GM19438 (cell line): ENCODE measurements at regions not wholly inside any gene's neighbourhood (a gene's known extent, or its start where the extent isn't known, plus 50 kb on each side); places are given as distances from the start of the nearest gene placed in this dataset.

Experiments
- ATAC-seq: cut with Tn5 transposase; IDR thresholded peaks from one replicate; pipeline ENCODE4 v1.9.1; 2021; ENCODE audit warnings: low read depth; ENCODE audit not compliant: unreplicated experiment

DNA sequence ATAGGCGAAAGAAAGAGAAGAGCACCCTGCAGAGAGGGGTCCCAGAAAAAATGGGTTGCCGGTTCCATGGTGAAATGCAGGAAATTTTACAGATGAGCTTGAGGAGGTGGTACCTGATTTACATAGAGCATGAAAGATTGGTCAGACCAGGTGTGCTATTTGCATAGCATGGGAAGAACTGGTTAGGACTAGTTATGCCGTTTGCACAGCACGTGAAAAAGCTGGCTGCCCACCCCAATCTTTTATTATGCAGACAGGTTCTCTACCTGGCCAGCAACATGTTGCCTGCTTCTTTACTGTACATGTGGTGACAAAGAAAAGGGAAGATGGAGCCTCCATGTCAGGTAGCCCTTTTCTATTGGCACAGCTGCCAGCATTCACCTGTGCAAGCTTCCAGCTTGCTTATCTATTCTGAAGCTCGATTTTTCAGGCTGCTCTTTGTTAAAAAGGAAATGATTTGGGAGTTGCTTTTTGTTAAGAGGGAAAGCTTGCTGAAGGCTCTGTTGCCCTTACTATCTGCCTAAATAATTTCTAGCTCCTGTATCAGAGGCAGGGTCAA lies 62.9 kb upstream of the ELK3 start:
- ATAC-seq, result no peak

GRCh38 chr12:96132819-96133218 lies 61.4 kb upstream of the ELK3 start:
- ATAC-seq, result no peak

DNA sequence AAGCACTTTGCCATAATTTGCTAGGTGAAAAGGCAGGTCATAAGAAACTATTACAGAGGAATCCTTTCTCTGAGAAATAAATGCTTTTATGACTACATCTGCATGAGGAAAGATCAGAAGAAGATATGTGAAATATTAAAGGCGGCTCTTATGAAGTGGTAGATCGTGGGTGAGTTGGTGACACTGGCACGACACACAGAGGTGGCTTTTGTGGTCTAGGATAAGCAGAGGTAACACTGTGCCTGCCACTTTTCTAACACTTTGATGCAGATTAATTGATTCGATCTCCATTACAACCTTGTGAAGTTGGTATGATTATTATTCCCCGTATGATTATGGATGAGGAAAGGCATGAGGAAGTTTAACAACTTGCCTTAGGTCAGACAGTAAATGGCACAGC lies 60.0 kb upstream of the ELK3 start:
- ATAC-seq, result no peak

GRCh38 chr12:96136161-96136560 lies 58.0 kb upstream of the ELK3 start:
- ATAC-seq, result no peak

- no peak for ATAC-seq
These were observed 57.3 kb upstream of the ELK3 start for GRCh38 chr12:96136725-96137378.

GRCh38 chr12:96140174-96140573 lies 54.0 kb upstream of the ELK3 start:
- ATAC-seq, result no peak

- no peak for ATAC-seq
These were observed 52.8 kb upstream of the ELK3 start for GRCh38 chr12:96141216-96141912.

GRCh38 chr12:96143392-96143791 lies 50.8 kb upstream of the ELK3 start:
- no peak for ATAC-seq

DNA sequence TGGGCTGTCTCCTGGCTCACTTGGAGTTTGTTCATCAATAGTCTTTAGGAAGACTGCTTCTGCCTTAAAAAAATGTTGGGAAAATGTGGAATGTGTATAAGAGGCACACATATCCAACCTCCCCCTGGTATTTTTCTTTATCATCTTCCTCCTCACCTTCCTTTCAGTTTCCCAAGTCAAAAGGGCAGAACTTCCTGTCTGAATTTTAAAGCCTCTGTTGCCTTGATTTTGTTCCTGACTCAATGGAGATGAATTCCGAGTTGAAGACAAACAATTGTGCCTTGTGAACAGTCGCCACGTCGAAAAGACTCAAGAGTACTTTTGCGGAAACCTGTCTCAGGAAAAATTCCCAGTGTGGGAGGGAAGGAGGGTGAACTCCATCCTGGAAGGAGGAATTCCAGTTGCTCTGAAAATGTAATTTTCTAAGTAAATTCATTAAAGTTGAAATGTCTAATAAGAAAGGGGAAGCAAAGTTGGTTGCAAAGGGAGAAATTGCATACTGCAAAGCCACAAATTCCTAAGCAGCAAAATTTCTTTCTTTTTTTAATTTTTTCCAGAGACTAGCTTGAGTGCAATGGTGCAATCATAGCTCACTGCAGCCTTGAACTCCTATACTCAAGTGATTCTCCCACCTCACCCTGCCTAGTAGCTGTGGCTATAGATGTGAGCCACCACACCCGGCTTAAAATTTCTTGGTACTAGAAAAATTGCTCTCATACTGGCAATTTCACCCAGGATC lies 50.2 kb upstream of the ELK3 start:
- ATAC-seq, result no peak
